Lower leg skin (tissue), 3 donors: ENCODE measurements at regions not wholly inside any gene's neighbourhood (a gene's known extent, or its start where the extent isn't known, plus 50 kb on each side); places are given as distances from the start of the nearest gene placed in this dataset.

Experiments
- CTCF ChIP-seq, 3 donors: fragments of 450-650 bp; IDR thresholded peaks; one replicate each; pipeline ENCODE4 v1.5.1; 2016; ENCODE audit warnings: antibody characterized with exemption in 3 of 3, mild to moderate bottlenecking in 3 of 3, moderate library complexity in 2 of 3
- POLR2A ChIP-seq, 2 donors: fragments of 450-650 bp; IDR thresholded peaks; one replicate each; pipeline ENCODE4 v1.6.1; 2016 to 2017; ENCODE audit warnings: antibody characterized with exemption in 2 of 2, mild to moderate bottlenecking in 1 of 2, moderate library complexity in 1 of 2

DNA sequence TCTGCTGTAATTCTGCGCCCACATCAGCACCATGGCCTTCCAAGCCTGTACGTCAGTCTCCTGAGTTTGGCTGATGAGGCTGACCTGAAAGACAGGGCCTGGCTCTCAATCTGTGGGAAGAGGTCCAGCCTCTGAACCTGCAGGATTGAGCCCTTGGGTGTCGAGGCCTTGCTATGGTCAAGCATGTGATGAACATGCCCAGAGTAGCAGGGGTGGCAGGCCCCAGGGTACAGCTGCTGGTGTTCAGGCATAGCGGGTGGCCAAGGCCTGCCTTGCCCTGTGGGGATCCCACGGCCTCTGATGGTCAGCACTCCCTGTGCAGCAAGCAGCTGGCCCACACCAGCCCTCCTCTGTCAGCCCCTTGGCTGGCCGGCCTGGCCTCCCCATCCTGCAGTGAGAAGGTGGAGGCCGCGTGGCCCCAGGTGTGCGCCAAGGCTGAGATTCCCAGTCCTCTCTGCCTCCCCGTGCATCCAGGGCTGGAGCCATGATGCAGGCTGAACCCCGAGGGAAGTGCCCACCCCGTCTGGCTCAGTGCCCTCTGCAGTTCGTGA, 298.4 kb downstream of the NDUFA10 start:
- TF ChIP-seq CTCF (IDR thresholded peaks at IDR 0.05) (no peak), POLR2A (IDR thresholded peaks at IDR 0.05) (no peak)
